ENCODE measurements at regions not wholly inside any gene's neighbourhood (a gene's known extent, or its start where the extent isn't known, plus 50 kb on each side); places are given as distances from the start of the nearest gene placed in this dataset.

GRCh38 chr15:66905185-66905584 lies 160.2 kb upstream of the SMAD3 start:
- Histone ChIP-seq H3K27me3 (replicated peaks) (no peaks in the 10 kb centered on the region), H3K36me3 (replicated peaks) (no peaks in the 10 kb centered on the region), H3K4me3 (ENCODE audit: low read depth, low read length) (no peak overlapping the region), H3K27ac (no peak overlapping the region)
- TF ChIP-seq CTCF (IDR thresholded peaks at IDR 0.05; ENCODE audit: low read depth, low read length, missing control alignments) = no peak
- no peak for DNase-seq
- in situ Hi-C loops (cut with HindIII; ENCODE audit: low pct_ligation_motif_present, low sequenced_read_pairs) = no loop called here

- DNase-seq = no peak
- in situ Hi-C loops (cut with HindIII; ENCODE audit: low pct_ligation_motif_present, low sequenced_read_pairs) = no loop called here
- no peak overlapping the region for H3K27ac ChIP-seq
- peak; percentile 32 for TF ChIP-seq CTCF (IDR thresholded peaks at IDR 0.05; ENCODE audit: low read depth, low read length, missing control alignments)
- no peak overlapping the region for H3K4me3 ChIP-seq (ENCODE audit: low read depth, low read length)
- no peaks in the 10 kb centered on the region for H3K27me3 ChIP-seq (replicated peaks)
- H3K36me3 ChIP-seq (replicated peaks) = no peaks in the 10 kb centered on the region
These were observed 159.4 kb upstream of the SMAD3 start for GRCh38 chr15:66905954-66906353.

GRCh38 chr15:66906668-66907614 lies 158.5 kb upstream of the SMAD3 start:
- in situ Hi-C loops (cut with HindIII; ENCODE audit: low pct_ligation_motif_present, low sequenced_read_pairs) = no loop called here
- Histone ChIP-seq H3K27ac (no peak overlapping the region), H3K4me3 (ENCODE audit: low read depth, low read length) (no peak overlapping the region), H3K36me3 (replicated peaks) (no peaks in the 10 kb centered on the region), H3K27me3 (replicated peaks) (no peaks in the 10 kb centered on the region)
- TF ChIP-seq CTCF (IDR thresholded peaks at IDR 0.05; ENCODE audit: low read depth, low read length, missing control alignments) = no peak
- DNase-seq = no peak

- no peaks in the 10 kb centered on the region for H3K36me3 ChIP-seq (replicated peaks)
- no peaks in the 10 kb centered on the region for H3K27me3 ChIP-seq (replicated peaks)
- TF ChIP-seq CTCF (IDR thresholded peaks at IDR 0.05; ENCODE audit: low read depth, low read length, missing control alignments) = no peak
- no peak overlapping the region for H3K4me3 ChIP-seq (ENCODE audit: low read depth, low read length)
- in situ Hi-C loops (cut with HindIII; ENCODE audit: low pct_ligation_motif_present, low sequenced_read_pairs) = no loop called here
- no peak for DNase-seq
- H3K27ac ChIP-seq = no peak overlapping the region
These were observed 157.3 kb upstream of the SMAD3 start for GRCh38 chr15:66907826-66908743.

GRCh38 chr15:66908744-66909095 lies 156.7 kb upstream of the SMAD3 start:
- no peaks in the 10 kb centered on the region for H3K27me3 ChIP-seq (replicated peaks)
- TF ChIP-seq CTCF (IDR thresholded peaks at IDR 0.05; ENCODE audit: low read depth, low read length, missing control alignments) = no peak
- no peak overlapping the region for H3K27ac ChIP-seq
- in situ Hi-C loops (cut with HindIII; ENCODE audit: low pct_ligation_motif_present, low sequenced_read_pairs) = no loop called here
- H3K36me3 ChIP-seq (replicated peaks) = no peaks in the 10 kb centered on the region
- DNase-seq = no peak
- H3K4me3 ChIP-seq (ENCODE audit: low read depth, low read length) = no peak overlapping the region
